Fibroblast of the aortic adventitia (primary cell): ENCODE measurements at regions not wholly inside any gene's neighbourhood (a gene's known extent, or its start where the extent isn't known, plus 50 kb on each side); places are given as distances from the start of the nearest gene placed in this dataset.
A peak's percentile ranks its signal among the peaks of the same experiment; 100 is the strongest.
"Not testable (repeated sequence)": the region's sequence is repeated elsewhere in the genome, so short reads cannot be mapped to it uniquely, and the experiment has no call there.

ENCODE experiments used
- DNase-seq: peaks from one replicate; pipeline ENCODE4 v3.0.0-alpha.2; 2010; ENCODE audit warnings: low read depth
- H3K4me3 ChIP-seq: 2 replicates; pipeline ENCODE4 v1.5.1; 2011; ENCODE audit warnings: low read depth, mild to moderate bottlenecking, control low read depth, low read length, moderate library complexity
- CTCF ChIP-seq: IDR thresholded peaks from 2 replicates; pipeline ENCODE4 v1.5.1; 2011; ENCODE audit warnings: mild to moderate bottlenecking, low read length, control low read depth, inconsistent platforms; ENCODE audit not compliant: insufficient read depth

- no peak for TF ChIP-seq CTCF
- peak; percentile 86 for DNase-seq
These were observed 129.6 kb downstream of the ZNF330 start for GRCh38 chr4:141350122-141350905.

GRCh38 chr4:141352331-141352730 is 131.6 kb downstream of the ZNF330 start:
- DNase-seq = no peak
- TF ChIP-seq CTCF = no peak
- no peak overlapping the region for H3K4me3 ChIP-seq

More at GRCh38 chr4:141350122-141350905, 129.6 kb downstream of the ZNF330 start:
- H3K4me3 ChIP-seq = no peak overlapping the region

- no peak overlapping the region for H3K4me3 ChIP-seq
- TF ChIP-seq CTCF = no peak
These were observed 132.3 kb downstream of the ZNF330 start for GRCh38 chr4:141352909-141353525.

GRCh38 chr4:141356321-141356962 is 135.7 kb downstream of the ZNF330 start:
- no peak for TF ChIP-seq CTCF
- no peak overlapping the region for H3K4me3 ChIP-seq
- DNase-seq = no peak

More at GRCh38 chr4:141352909-141353525, 132.3 kb downstream of the ZNF330 start:
- peak; percentile 87 for DNase-seq

DNA sequence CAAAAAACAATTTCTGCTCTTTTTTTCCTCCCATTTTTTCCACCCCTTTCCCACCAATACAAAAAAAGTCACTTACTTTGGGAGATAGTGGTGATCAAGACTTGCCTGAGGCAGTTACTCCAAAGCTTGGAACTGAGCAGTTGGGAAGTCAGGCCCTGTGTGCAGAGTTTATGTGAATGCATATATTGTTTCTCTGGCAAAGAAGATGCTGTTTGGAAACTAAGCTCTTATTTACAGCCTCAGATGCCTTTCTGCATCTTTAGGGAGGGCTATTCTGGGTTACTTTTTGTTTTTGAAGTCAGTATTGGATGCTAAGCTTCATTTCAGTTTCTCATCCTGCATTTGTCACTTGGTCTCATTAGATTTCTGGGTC is 136.3 kb downstream of the ZNF330 start:
- H3K4me3 ChIP-seq = no peak overlapping the region
- TF ChIP-seq CTCF = no peak
- DNase-seq = no peak

GRCh38 chr4:141368241-141368640 is 147.5 kb downstream of the ZNF330 start:
- H3K4me3 ChIP-seq, DNase-seq: not testable (repeated sequence)

DNA sequence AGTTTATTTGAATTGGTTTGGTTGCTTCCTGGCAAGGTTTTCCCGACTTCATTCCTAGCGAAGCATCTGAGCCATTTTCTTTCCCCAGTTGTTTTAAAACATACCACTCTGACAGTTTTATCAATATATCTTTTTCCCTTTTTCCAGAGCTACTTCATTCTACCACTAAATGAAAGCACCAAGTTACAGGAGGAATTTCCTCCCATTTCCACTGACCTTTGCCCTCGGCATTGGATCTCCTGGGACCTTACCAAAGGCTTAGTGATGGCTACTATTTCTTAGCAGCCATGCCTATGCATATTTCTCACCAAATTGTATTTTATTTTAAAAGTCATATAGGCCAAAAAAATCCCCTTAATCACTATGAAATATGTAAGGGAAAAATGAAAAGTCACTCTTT is 150.5 kb downstream of the ZNF330 start:
- TF ChIP-seq CTCF = no peak
- H3K4me3 ChIP-seq = no peak overlapping the region
- DNase-seq = peak; percentile 59
